H1 (cell line): ENCODE measurements at regions not wholly inside any gene's neighbourhood (a gene's known extent, or its start where the extent isn't known, plus 50 kb on each side); places are given as distances from the start of the nearest gene placed in this dataset.

Experiments
- CTCF ChIA-PET: fragments of 300-600 bp; sonication (Branson Sonifier 250); formaldehyde crosslinking; loops from one replicate; lab custom pipeline; 2021; ENCODE audit not compliant: partially characterized antibody; lab: Charles Lee
- POLR2A ChIA-PET: fragments of 300-600 bp; sonication (Branson Sonifier 250); formaldehyde crosslinking; loops from one replicate; lab custom pipeline; 2021; ENCODE audit warnings: inconsistent platforms; ENCODE audit not compliant: partially characterized antibody; lab: Charles Lee
- DNase-seq, 2 experiments: peaks; one replicate each; pipeline versions ENCODE4 v3.0.0 to v3.0.0-alpha.2; 2010 to 2022; ENCODE audit warnings: low spot score in 2 of 2, low read depth in 1 of 2, mixed read lengths in 1 of 2
- FAIRE-seq: peaks from 2 replicates; lab custom pipeline; 2011; peaks lifted over from hg19 to GRCh38; lab: Jason Lieb, UNC
- H2AFZ ChIP-seq: 2 replicates; pipeline ENCODE4 v1.8.1; 2012; ENCODE audit warnings: low read length, inconsistent platforms
- H2AK5ac ChIP-seq: 2 replicates; pipeline ENCODE4 v1.6.1; 2013; ENCODE audit warnings: low read depth, low read length
- H2BK120ac ChIP-seq: replicated peaks from 2 replicates; pipeline ENCODE3; 2013; ENCODE audit warnings: low read depth, low read length, inconsistent platforms
- H2BK12ac ChIP-seq: 2 replicates; pipeline ENCODE4 v1.6.1; 2013; ENCODE audit warnings: low read depth, low read length
- H2BK15ac ChIP-seq: 2 replicates; pipeline ENCODE4 v1.6.1; 2013; ENCODE audit warnings: low read length
- H2BK20ac ChIP-seq: 2 replicates; pipeline ENCODE4 v1.6.1; 2013; ENCODE audit warnings: low read length
- H2BK5ac ChIP-seq: 2 replicates; pipeline ENCODE4 v1.6.1; 2013; ENCODE audit warnings: low read depth, low read length
- H3K14ac ChIP-seq: 2 replicates; pipeline ENCODE4 v1.6.1; 2013; ENCODE audit warnings: inconsistent platforms; ENCODE audit not compliant: insufficient read length
- H3K18ac ChIP-seq: 2 replicates; pipeline ENCODE4 v1.6.1; 2013; ENCODE audit warnings: low read length; ENCODE audit errors: extremely low read depth
- H3K23ac ChIP-seq: 2 replicates; pipeline ENCODE4 v1.6.1; 2013; ENCODE audit warnings: inconsistent platforms; ENCODE audit not compliant: insufficient read length
- H3K23me2 ChIP-seq: 2 replicates; pipeline ENCODE4 v1.6.1; 2013; ENCODE audit warnings: low read depth, low read length
- H3K27ac ChIP-seq: 2 replicates; pipeline ENCODE4 v1.6.1; 2011; ENCODE audit warnings: low read depth, low read length, inconsistent platforms
- H3K27me3 ChIP-seq, 4 experiments: replicated peaks in 1 of 4; 1 replicate in 1 of 4; 2 replicates in 3 of 4; pipeline versions ENCODE4 v1.6.1 to v1.8.1; 2011 to 2013; ENCODE audit warnings: low read length in 3 of 4, mild to moderate bottlenecking in 3 of 4, inconsistent platforms in 2 of 4, mixed read lengths in 2 of 4, moderate library complexity in 1 of 4; ENCODE audit not compliant: control insufficient read depth in 3 of 4, insufficient read depth in 3 of 4; ENCODE audit errors: extremely low read depth in 1 of 4
- H3K36me3 ChIP-seq, 4 experiments: 2 replicates each; pipeline versions ENCODE4 v1.6.1 to v1.8.1; 2011 to 2013; ENCODE audit warnings: mild to moderate bottlenecking in 4 of 4, low read length in 3 of 4, moderate library complexity in 2 of 4, control low read depth in 1 of 4, inconsistent platforms in 1 of 4; ENCODE audit not compliant: insufficient read depth in 4 of 4, control insufficient read depth in 2 of 4
- H3K4ac ChIP-seq: replicated peaks from 2 replicates; pipeline ENCODE3; 2013; ENCODE audit warnings: low read length, low read depth, mixed read lengths, inconsistent platforms; ENCODE audit not compliant: insufficient read length
- H3K4me1 ChIP-seq, 4 experiments: replicated peaks in 1 of 4; 1 replicate in 1 of 4; 2 replicates in 3 of 4; pipeline versions ENCODE4 v1.6.1 to v1.8.1; 2011 to 2013; ENCODE audit warnings: low read length in 3 of 4, inconsistent platforms in 2 of 4, mixed read lengths in 1 of 4; ENCODE audit not compliant: insufficient read depth in 4 of 4, control insufficient read depth in 3 of 4
- H3K4me2 ChIP-seq, 2 experiments: 2 replicates each; pipeline versions ENCODE4 v1.6.1 to v1.8.1; 2011 to 2013; ENCODE audit warnings: low read depth in 2 of 2, low read length in 2 of 2, control low read depth in 1 of 2, inconsistent platforms in 1 of 2, mild to moderate bottlenecking in 1 of 2; ENCODE audit not compliant: insufficient read depth in 1 of 2
- H3K4me3 ChIP-seq, 4 experiments: fragments of 200-600, 300-600 bp in 1 of 4; sonication (generic), shearing (Covaris generic), sonication (Bioruptor Twin) in 1 of 4; 2 replicates each; pipeline versions ENCODE4 v1.5.1 to v1.8.1; 2011 to 2016; ENCODE audit warnings: low read length in 4 of 4, low read depth in 3 of 4, control low read depth in 2 of 4, inconsistent platforms in 2 of 4, mild to moderate bottlenecking in 2 of 4, mixed read lengths in 1 of 4, moderate library complexity in 1 of 4; ENCODE audit not compliant: insufficient read depth in 2 of 4; ENCODE audit errors: extremely low read depth in 1 of 4
- H3K56ac ChIP-seq: replicated peaks from 2 replicates; pipeline ENCODE3; 2013; ENCODE audit warnings: low read depth, mild to moderate bottlenecking, mixed read lengths, low read length, inconsistent platforms; ENCODE audit not compliant: insufficient read length
- H3K79me1 ChIP-seq: 2 replicates; pipeline ENCODE4 v1.6.1; 2013; ENCODE audit warnings: low read depth, low read length, control low read depth
- H3K79me2 ChIP-seq, 2 experiments: 2 replicates each; pipeline versions ENCODE4 v1.6.1 to v1.8.1; 2012 to 2013; ENCODE audit warnings: low read length in 2 of 2, mild to moderate bottlenecking in 2 of 2, inconsistent platforms in 1 of 2; ENCODE audit not compliant: insufficient read depth in 2 of 2, control insufficient read depth in 1 of 2
- H3K9ac ChIP-seq, 4 experiments: replicated peaks in 1 of 4; 1 replicate in 1 of 4; 2 replicates in 3 of 4; pipeline versions ENCODE4 v1.6.1 to v1.8.1; 2011 to 2013; ENCODE audit warnings: low read depth in 3 of 4, low read length in 3 of 4, control low read depth in 2 of 4, mild to moderate bottlenecking in 2 of 4, moderate library complexity in 2 of 4, inconsistent platforms in 1 of 4; ENCODE audit errors: extremely low read depth in 1 of 4
- H3K9me3 ChIP-seq, 2 experiments: 2 replicates each; pipeline versions ENCODE4 v1.6.1 to v1.8.1; 2012 to 2013; ENCODE audit warnings: mild to moderate bottlenecking in 2 of 2, moderate library complexity in 2 of 2, control low read depth in 1 of 2, inconsistent platforms in 1 of 2, low read depth in 1 of 2, low read length in 1 of 2, mixed read lengths in 1 of 2; ENCODE audit not compliant: insufficient read depth in 2 of 2
- H4K20me1 ChIP-seq, 2 experiments: replicated peaks in 1 of 2; 2 replicates each; pipeline versions ENCODE3 to v1.8.1; 2011 to 2013; ENCODE audit warnings: inconsistent platforms in 2 of 2, low read length in 2 of 2, mild to moderate bottlenecking in 1 of 2; ENCODE audit not compliant: insufficient read depth in 2 of 2, control insufficient read depth in 1 of 2
- H4K5ac ChIP-seq: 2 replicates; pipeline ENCODE4 v1.6.1; 2013; ENCODE audit warnings: low read length, low read depth, mixed read lengths, inconsistent platforms; ENCODE audit not compliant: insufficient read length
- H4K8ac ChIP-seq: 2 replicates; pipeline ENCODE4 v1.8.0; 2013; ENCODE audit warnings: mild to moderate bottlenecking, moderate library complexity, low read length, inconsistent platforms; ENCODE audit not compliant: insufficient read depth; ENCODE audit errors: extremely low read depth
- H4K91ac ChIP-seq: replicated peaks from 2 replicates; pipeline ENCODE3; 2013; ENCODE audit warnings: low read length, mixed read lengths, inconsistent platforms; ENCODE audit not compliant: insufficient read length
- GTF2F1 ChIP-seq: IDR thresholded peaks from 2 replicates; pipeline ENCODE4 v1.6.1; 2012; ENCODE audit warnings: low read depth, low read length, improper control_type of control experiment, borderline replicate concordance
- SIN3A ChIP-seq, 2 experiments: IDR thresholded peaks in 1 of 2; conservative IDR thresholded peaks in 1 of 2; 2 replicates each; pipeline ENCODE4 v1.6.1; 2011 to 2012; ENCODE audit warnings: low read length in 2 of 2, improper control_type of control experiment in 1 of 2, low read depth in 1 of 2, mild to moderate bottlenecking in 1 of 2
- TCF12 ChIP-seq: IDR thresholded peaks from 2 replicates; pipeline ENCODE4 v1.6.1; 2011; ENCODE audit warnings: low read depth, mild to moderate bottlenecking, low read length
- whole genome bisulfite sequencing, 2 experiments: shearing (Covaris generic) in 1 of 2; methylation state at CpG; one replicate each; pipeline versions ENCODE4 v1.1.6 to v1.1.7; 2013 to 2015; ENCODE audit warnings: low lambda C conversion rate in 2 of 2, mixed read lengths in 2 of 2, inconsistent platforms in 1 of 2, low coverage in 1 of 2, missing lambda C conversion rate in 1 of 2; ENCODE audit not compliant: insufficient replicate concordance in 2 of 2, insufficient coverage in 1 of 2, insufficient read length in 1 of 2; ENCODE audit errors: extremely low coverage in 1 of 2, missing lambda C conversion rate in 1 of 2; 5-methylcytosine and 5-hydroxymethylcytosine counted together

DNA sequence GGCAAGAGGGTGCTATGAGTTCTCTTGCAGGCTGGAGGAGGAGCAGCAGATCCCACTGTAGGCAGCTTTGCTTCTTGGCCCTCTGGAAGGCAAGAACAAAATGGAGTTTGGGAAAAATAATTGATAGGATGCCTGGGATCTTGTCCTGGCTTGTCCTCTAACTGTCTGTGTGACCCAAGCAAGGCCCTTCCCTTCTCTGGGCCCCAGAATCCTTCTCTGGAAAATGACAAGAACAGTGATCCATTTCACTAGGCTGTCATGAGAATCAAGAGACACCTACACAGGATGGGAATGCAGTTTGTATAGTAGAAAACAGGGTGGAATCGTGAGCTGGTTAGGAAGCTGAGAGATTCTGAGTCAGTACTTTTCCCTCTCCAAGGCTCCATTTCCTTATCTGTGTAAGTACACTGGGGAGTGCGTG, 133.3 kb downstream of the PJA1 start:
- ChIA-PET POLR2A (no interaction called here), CTCF (interaction anchor here (0.7 to 2.2 kb wide), 9 partner anchors 9 to 205 kb away, joined by 3 to 7 read pairs (median 3); no protein-coding TSS in a partner anchor)
- Histone ChIP-seq H3K27ac (no peak overlapping the region), H3K14ac (no peak overlapping the region), H3K9ac (no peak overlapping the region), H4K8ac (no peak overlapping the region), H3K4me1 (peaks cover 0 to 11% (median 3%) of the 10 kb centered on the region in 4 experiments; a peak in 5 of 7 replicates), H4K5ac (no peak overlapping the region), H3K9me3 (no peaks in the 10 kb centered on the region), H2BK120ac (no peak overlapping the region), H3K4ac (no peak overlapping the region), H4K91ac (no peak overlapping the region), H3K56ac (no peak overlapping the region), H2AFZ (no peak overlapping the region), H3K79me2 (no peaks in the 10 kb centered on the region), H2AK5ac (no peak overlapping the region), H3K23me2 (no peaks in the 10 kb centered on the region), H4K20me1 (no peaks in the 10 kb centered on the region), H3K4me2 (no peak overlapping the region), H3K4me3 (no peak overlapping the region), H2BK12ac (no peak overlapping the region), H3K27me3 (no peaks in the 10 kb centered on the region), H2BK5ac (no peak overlapping the region), H2BK20ac (no peak overlapping the region), H3K36me3 (no peaks in the 10 kb centered on the region), H3K23ac (no peak overlapping the region), H2BK15ac (no peak overlapping the region), H3K18ac (no peak overlapping the region; the same call in 1 of the 2 replicates), H3K79me1 (no peaks in the 10 kb centered on the region)
- DNase-seq (peak in 1 of 2 experiments; percentile 4), FAIRE-seq (no peak)
- TF ChIP-seq GTF2F1 (no peak), SIN3A (conservative IDR thresholded peaks at IDR 0.05 in 1 of 2, IDR thresholded peaks at IDR 0.05 in 1 of 2; ENCODE audit: low read depth in 1 of 2, low read length in 2 of 2) (no peak), TCF12 (no peak)
- WGBS, 2 experiments: 80% methylated on average over 2 of the region's 2 CpGs; no CpG with 5 or more reads in 1 of the 2 experiments
